Effector memory CD8-positive, alpha-beta T cell (primary cell): ENCODE measurements at regions not wholly inside any gene's neighbourhood (a gene's known extent, or its start where the extent isn't known, plus 50 kb on each side); places are given as distances from the start of the nearest gene placed in this dataset.
"Not testable (repeated sequence)": the region's sequence is repeated elsewhere in the genome, so short reads cannot be mapped to it uniquely, and the experiment has no call there.

Experiments
- ATAC-seq: fragments of 150-1000 bp; cut with Tn5 transposase; replicated peaks from 2 replicates; pipeline ENCODE4 v1.10.0; 2021; ENCODE audit warnings: mild to moderate bottlenecking, moderate library complexity
- DNase-seq, 3 experiments: peaks; one replicate each; pipeline ENCODE4 v3.0.0; 2021
- H3K27ac Mint-ChIP-seq, 2 donors: one replicate each; pipeline ENCODE4 v1.8.0; 2022; ENCODE audit warnings: mild to moderate bottlenecking in 2 of 2, mixed read lengths in 2 of 2, moderate library complexity in 2 of 2
- H3K27me3 Mint-ChIP-seq, 2 donors: one replicate each; pipeline ENCODE4 v1.8.0; 2022; ENCODE audit warnings: mixed read lengths in 2 of 2
- H3K36me3 Mint-ChIP-seq: one replicate; pipeline ENCODE4 v1.8.0; 2022; ENCODE audit warnings: mild to moderate bottlenecking, moderate library complexity, mixed read lengths; ENCODE audit not compliant: insufficient read depth
- H3K4me1 Mint-ChIP-seq, 2 donors: one replicate each; pipeline ENCODE4 v1.8.0; 2022; ENCODE audit warnings: low read depth in 2 of 2, mixed read lengths in 2 of 2
- H3K4me3 Mint-ChIP-seq, 2 donors: one replicate each; pipeline ENCODE4 v1.8.0; 2022; ENCODE audit warnings: mild to moderate bottlenecking in 2 of 2, mixed read lengths in 2 of 2, moderate library complexity in 2 of 2
- H3K9me3 Mint-ChIP-seq, 2 donors: one replicate each; pipeline ENCODE4 v1.8.0; 2022; ENCODE audit warnings: mixed read lengths in 2 of 2

DNA sequence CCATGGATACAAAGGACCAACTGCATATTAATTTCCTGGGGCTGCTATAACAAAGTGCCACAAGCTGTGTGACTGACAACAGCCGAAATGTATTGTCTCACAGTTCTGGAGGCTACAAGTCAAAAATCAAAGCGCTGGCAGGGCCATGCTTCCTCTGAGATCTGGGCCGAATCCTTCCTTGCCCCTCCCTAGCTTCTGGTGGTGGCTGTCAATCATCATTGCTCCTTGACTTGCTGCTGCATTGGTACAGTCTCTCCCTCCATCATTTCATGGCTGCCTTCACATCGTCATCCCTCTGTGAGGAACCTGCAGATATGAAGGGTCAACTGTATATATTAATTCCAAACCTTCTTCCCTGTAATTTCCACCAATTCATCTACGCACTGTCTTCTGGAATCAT lies 118.3 kb downstream of the EXOC5 start:
- H3K4me3 Mint-ChIP-seq, result no peak overlapping the region
- no peaks in the 10 kb centered on the region for H3K36me3 Mint-ChIP-seq
- DNase-seq, result no peak
- peaks cover 13 to 18% of the 10 kb centered on the region in 2 donors for H3K27me3 Mint-ChIP-seq
- no peak for ATAC-seq
- no peak overlapping the region for H3K27ac Mint-ChIP-seq
- H3K9me3 Mint-ChIP-seq, result no peaks in the 10 kb centered on the region
- H3K4me1 Mint-ChIP-seq, result no peaks in the 10 kb centered on the region

DNA sequence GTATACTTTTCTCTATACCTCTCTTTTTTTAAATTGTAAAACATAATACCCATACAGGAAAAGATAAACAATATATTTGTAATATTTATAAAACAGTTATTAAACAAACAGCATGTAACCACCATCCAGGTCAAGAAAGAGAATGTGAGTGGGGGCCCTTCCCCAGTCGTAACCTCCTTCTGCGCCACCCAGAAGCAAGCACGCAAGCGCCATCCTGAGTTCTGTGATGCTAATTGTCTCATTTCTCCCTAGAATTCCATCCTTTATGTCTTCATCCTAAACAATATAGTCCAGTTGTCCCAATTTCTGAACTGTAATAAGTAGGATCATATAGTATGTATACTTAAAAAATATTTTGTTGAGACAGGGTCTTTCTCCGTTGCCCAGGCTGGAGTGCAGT lies 129.5 kb downstream of the EXOC5 start:
- no peak overlapping the region for H3K27ac Mint-ChIP-seq
- no peak for DNase-seq
- H3K36me3 Mint-ChIP-seq, result no peaks in the 10 kb centered on the region
- no peak overlapping the region for H3K4me3 Mint-ChIP-seq
- no peaks in the 10 kb centered on the region for H3K4me1 Mint-ChIP-seq
- ATAC-seq, result no peak
- peaks cover 16 to 56% of the 10 kb centered on the region in 2 donors for H3K27me3 Mint-ChIP-seq
- H3K9me3 Mint-ChIP-seq, result peaks cover 0 to 6% of the 10 kb centered on the region in 2 donors

DNA sequence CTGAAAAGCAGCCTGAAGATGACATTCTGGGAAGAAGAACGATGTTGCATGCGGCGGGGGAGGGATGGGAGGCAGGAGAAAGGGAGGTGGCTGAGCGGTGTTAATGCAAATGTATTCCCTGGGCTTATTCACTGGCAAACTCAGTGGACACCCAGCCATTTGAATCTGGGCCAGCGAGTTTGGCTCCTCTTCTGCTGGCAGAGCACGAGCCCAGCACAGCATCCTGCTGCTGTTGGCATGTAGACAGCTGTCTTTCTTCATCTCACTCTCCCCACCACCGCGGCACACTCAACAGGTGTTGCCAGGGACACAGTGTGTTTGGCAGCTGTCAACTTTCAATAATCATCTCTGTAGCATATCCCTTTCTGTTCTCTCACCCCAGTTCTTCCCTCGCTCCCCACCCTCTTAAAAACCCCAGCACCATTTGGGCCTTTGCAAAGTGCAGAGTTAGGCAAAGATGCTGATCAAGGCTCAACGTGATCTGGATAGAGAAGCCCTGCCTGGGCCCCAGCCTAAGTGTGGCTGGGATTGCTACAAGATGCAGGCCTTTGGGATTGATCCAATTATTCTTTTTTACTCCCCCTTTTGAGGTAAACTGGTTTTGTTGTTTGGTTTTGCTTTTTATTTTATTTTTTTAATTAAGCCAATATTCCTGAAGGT lies 131.9 kb downstream of the EXOC5 start:
- H3K4me1 Mint-ChIP-seq, result no peaks in the 10 kb centered on the region
- peaks cover 12 to 32% of the 10 kb centered on the region in 2 donors for H3K27me3 Mint-ChIP-seq
- ATAC-seq (no peak), DNase-seq (no peak)
- H3K36me3 Mint-ChIP-seq, result no peaks in the 10 kb centered on the region
- no peak overlapping the region for H3K27ac Mint-ChIP-seq
- H3K4me3 Mint-ChIP-seq, result no peak overlapping the region
- H3K9me3 Mint-ChIP-seq, result no peaks in the 10 kb centered on the region

DNA sequence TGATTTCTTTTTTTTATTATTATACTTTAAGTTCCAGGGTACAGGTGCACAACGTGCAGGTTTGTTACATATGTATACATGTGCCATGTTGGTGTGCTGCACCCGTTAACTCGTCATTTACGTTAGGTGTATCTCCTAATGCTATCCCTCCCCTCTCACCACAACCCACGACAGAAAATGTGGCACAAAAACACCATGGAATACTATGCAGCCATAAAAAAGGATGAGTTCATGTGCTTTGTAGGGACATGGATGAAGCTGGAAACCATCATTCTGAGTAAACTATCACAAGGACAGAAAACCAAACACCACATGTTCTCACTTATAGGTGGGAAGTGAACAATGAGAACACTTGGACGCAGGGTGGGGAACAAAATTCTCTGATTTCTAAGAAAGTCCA lies 140.9 kb downstream of the EXOC5 start:
- not testable (repeated sequence) for ATAC-seq, H3K4me3 Mint-ChIP-seq, H3K36me3 Mint-ChIP-seq, H3K9me3 Mint-ChIP-seq, H3K27ac Mint-ChIP-seq, H3K27me3 Mint-ChIP-seq, DNase-seq, H3K4me1 Mint-ChIP-seq

DNA sequence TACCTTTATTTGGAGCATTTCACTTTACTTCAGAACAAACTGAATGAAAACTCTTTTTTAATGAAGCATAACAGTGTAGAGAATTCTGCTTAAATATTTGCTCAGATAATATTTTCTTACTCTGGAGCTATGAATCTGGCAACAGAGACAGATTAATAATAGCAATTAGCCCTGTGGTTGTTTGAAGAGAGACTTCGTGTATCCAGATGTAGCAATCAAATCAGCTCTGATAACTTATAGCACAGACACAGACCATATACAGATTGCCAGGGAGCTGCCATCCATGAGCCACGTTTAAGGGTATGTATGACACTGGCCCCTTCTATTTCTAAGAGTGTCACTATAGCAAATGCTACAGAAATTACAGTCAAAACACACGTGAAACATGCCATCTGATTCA lies 146.6 kb downstream of the EXOC5 start:
- Mint-ChIP-seq H3K4me3 (no peak overlapping the region), H3K27me3 (peaks cover 9 to 12% of the 10 kb centered on the region in 2 donors), H3K27ac (no peak overlapping the region), H3K4me1 (no peaks in the 10 kb centered on the region), H3K9me3 (no peaks in the 10 kb centered on the region), H3K36me3 (no peaks in the 10 kb centered on the region)
- ATAC-seq (no peak), DNase-seq (no peak)

DNA sequence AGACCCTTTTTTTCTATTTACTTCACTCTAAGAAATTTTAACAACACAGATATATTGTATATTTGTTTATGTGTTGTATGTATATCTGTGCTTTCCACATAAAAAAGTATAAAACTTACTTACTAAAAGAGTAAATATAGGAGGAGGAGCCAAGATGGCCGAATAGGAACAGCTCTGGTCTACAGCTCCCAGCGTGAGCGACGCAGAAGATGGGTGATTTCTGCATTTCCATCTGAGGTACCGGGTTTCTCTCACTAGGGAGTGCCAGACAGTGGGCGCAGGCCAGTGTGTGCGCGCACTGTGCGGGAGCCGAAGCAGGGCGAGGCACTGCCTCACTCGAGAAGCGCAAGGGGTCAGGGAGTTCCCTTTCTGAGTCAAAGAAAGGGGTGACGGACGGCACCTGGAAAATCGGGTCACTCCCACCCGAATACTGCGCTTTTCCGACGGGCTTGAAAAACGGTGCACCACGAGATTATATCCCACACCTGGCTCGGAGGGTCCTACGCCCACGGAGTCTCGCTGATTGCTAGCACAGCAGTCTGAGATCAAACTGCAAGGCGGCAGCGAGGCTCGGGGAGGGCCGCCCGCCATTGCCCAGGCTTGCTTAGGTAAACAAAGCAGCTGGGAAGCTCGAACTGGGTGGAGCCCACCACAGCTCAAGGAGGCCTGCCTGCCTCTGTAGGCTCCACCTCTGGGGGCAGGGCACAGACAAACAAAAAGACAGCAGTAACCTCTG lies 156.5 kb downstream of the EXOC5 start:
- not testable (repeated sequence) for H3K27me3 Mint-ChIP-seq, H3K27ac Mint-ChIP-seq, H3K4me3 Mint-ChIP-seq, DNase-seq, H3K4me1 Mint-ChIP-seq, ATAC-seq, H3K36me3 Mint-ChIP-seq
- peaks cover 11 to 14% of the 10 kb centered on the region in 2 donors for H3K9me3 Mint-ChIP-seq

DNA sequence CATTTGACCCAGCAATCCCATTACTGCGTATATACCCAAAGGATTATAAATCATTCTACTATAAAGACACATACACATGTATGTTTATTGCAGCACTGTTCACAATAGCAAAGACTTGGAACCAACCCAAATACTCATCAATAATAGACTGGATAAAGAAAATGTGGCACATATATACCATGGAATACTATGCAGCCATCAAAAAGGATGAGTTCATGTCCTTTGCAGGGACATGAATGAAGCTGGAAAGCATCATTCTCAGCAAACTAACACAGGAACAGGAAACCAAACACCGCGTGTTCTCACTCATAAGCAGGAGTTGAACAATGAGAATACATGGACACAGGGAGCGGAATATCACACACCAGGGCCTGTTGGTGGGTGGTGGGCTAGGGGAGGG lies 158.3 kb downstream of the EXOC5 start:
- H3K36me3 Mint-ChIP-seq, H3K27ac Mint-ChIP-seq, H3K4me1 Mint-ChIP-seq, H3K4me3 Mint-ChIP-seq, DNase-seq, ATAC-seq: not testable (repeated sequence)
- peaks cover 11 to 14% of the 10 kb centered on the region in 2 donors for H3K9me3 Mint-ChIP-seq
- H3K27me3 Mint-ChIP-seq, result peaks cover 10 to 17% of the 10 kb centered on the region in 2 donors

DNA sequence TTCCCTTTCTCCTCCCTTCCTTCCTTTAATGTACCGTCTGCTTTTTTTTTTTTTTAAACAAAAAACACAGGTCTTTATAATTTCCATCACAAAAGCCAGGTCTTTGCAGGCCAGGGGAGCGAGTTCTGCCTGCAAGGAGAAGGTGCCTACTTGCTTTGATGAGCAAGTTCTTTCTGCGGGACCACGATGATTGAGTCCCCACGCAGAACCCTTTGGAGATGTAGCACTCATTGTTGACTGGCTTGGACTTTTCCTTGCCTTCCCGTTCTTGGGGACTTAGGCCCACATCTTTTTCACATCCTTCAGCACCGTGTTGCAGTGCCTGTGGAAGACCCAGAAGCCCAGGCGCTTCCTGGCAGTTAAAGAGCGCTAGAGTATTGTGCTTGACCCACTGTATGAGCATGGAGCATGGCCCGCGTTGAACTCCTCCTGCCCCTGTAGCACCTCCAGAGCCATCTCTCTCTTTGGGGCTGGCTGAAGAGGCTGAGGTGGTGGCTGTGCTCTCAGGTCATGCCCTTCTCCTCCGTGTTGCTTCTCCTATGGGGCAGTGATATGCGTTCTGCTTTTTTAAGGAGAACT lies 177.6 kb downstream of the EXOC5 start:
- no peaks in the 10 kb centered on the region for H3K36me3 Mint-ChIP-seq
- H3K27ac Mint-ChIP-seq, result no peak overlapping the region
- no peaks in the 10 kb centered on the region for H3K4me1 Mint-ChIP-seq
- no peak for ATAC-seq
- no peak for DNase-seq
- H3K9me3 Mint-ChIP-seq, result no peaks in the 10 kb centered on the region
- H3K4me3 Mint-ChIP-seq, result no peak overlapping the region
- H3K27me3 Mint-ChIP-seq, result no peaks in the 10 kb centered on the region

DNA sequence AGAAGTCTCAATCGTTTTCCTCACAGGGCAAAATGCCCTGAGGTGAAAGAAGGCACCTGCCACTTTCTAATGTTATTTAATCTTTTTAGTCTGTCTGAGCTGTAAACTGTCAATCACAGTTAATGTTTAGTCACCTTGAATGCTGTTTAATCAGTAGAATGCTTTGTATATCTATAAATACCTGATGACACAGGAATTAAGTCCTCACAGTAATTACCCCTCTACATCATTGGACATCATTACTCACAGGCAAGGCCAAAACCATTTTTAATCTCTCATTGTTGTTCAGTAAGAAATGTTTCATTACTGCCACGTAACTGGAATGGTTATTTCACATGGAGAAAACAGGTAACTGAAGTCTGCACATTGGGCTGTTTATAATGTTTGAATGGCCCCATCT lies 178.8 kb downstream of the EXOC5 start:
- ATAC-seq, result no peak
- H3K9me3 Mint-ChIP-seq, result no peaks in the 10 kb centered on the region
- H3K27me3 Mint-ChIP-seq, result peaks cover 0 to 6% of the 10 kb centered on the region in 2 donors
- H3K36me3 Mint-ChIP-seq, result no peaks in the 10 kb centered on the region
- no peaks in the 10 kb centered on the region for H3K4me1 Mint-ChIP-seq
- DNase-seq, result no peak
- no peak overlapping the region for H3K4me3 Mint-ChIP-seq
- H3K27ac Mint-ChIP-seq, result no peak overlapping the region

DNA sequence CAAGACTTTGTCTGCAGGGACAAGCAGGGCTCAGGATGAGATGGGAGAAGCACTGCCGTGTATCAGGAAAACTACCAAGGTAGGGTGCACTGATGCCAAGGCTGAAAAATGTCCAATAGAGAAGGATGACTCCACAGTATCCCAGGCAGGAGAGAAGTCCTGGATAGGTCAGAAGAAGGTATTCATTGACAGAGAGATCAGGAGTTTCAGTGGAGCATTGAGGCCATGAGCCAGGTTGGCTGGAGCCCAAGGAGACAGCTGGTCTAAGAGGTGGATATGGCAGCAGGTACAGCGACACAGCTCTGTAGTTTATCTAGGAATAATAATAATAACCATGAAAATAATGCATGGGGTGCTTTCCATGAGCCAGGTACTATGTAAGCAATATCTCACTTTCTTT lies 180.9 kb downstream of the EXOC5 start:
- H3K27ac Mint-ChIP-seq, result no peak overlapping the region
- H3K9me3 Mint-ChIP-seq, result no peaks in the 10 kb centered on the region
- no peak overlapping the region for H3K4me3 Mint-ChIP-seq
- peaks cover 6 to 19% of the 10 kb centered on the region in 2 donors for H3K27me3 Mint-ChIP-seq
- DNase-seq (no peak), ATAC-seq (no peak)
- H3K4me1 Mint-ChIP-seq, result no peaks in the 10 kb centered on the region
- H3K36me3 Mint-ChIP-seq, result no peaks in the 10 kb centered on the region

DNA sequence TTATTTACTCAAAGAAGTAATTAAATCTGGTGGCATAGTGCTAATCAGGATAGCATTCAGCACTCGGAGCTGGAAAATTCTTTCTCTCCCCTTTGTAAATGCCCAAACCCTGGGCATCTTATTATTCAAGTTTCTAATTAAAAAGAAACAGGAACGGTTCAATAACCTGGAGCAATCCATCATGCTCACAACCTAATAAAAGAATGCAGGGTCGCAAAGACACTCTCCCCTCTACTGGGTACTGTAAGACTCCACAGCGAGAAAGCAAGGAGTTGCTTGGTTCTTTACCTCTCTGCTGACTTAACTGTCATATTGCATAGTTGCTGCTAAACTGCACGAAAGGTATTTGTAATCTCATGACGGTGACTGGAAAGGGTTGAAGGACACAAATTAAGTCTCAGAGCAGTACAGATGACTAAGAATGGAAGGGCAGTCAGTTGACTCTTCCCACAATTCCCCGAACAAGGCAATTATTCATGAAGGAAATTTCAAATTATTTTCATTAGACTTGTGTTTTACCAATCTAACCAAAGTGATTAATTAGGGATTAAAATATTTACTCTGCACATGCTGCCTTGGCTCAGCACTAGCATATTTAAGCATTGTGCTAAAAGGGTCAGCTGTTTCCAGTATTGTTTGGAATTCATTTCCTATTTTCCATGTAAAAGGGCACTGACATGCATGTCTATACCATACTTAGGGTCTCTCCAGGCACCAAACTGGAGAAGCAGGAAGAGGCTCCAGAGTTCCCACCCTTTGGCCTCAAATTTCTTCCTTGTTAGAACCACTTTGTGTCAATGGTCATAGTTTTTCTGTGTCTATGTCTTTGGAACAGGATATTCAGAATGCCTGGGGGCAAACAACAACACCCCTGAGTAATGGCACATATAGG lies 182.2 kb downstream of the EXOC5 start:
- DNase-seq (no peak), ATAC-seq (no peak)
- H3K27me3 Mint-ChIP-seq, result peaks cover 10 to 33% of the 10 kb centered on the region in 2 donors
- no peak overlapping the region for H3K4me3 Mint-ChIP-seq
- H3K36me3 Mint-ChIP-seq, result no peaks in the 10 kb centered on the region
- no peaks in the 10 kb centered on the region for H3K9me3 Mint-ChIP-seq
- H3K27ac Mint-ChIP-seq, result no peak overlapping the region
- no peaks in the 10 kb centered on the region for H3K4me1 Mint-ChIP-seq

DNA sequence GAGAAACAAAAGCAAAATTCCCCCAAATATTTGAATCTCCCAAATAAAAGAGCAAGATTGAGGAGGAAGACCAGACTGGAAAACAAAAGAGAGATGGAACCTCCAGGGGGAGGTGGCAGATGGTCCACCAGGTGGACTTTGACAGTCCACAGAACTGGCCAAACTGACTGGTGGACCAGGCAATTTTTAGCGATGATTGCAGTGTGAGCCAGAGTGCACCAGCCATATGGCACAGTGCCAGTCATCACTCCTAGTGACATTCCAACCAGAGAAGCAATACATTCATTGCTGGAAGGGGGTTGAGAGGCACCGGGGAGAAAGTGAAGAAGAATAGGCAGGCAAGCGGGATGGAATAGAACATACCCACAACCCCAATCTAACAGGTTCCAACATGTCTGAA lies 182.9 kb downstream of the EXOC5 start:
- no peak for ATAC-seq
- H3K9me3 Mint-ChIP-seq, result no peaks in the 10 kb centered on the region
- H3K27me3 Mint-ChIP-seq, result peaks cover 12 to 36% of the 10 kb centered on the region in 2 donors
- H3K4me3 Mint-ChIP-seq, result no peak overlapping the region
- H3K4me1 Mint-ChIP-seq, result no peaks in the 10 kb centered on the region
- H3K27ac Mint-ChIP-seq, result no peak overlapping the region
- no peak for DNase-seq
- H3K36me3 Mint-ChIP-seq, result no peaks in the 10 kb centered on the region

DNA sequence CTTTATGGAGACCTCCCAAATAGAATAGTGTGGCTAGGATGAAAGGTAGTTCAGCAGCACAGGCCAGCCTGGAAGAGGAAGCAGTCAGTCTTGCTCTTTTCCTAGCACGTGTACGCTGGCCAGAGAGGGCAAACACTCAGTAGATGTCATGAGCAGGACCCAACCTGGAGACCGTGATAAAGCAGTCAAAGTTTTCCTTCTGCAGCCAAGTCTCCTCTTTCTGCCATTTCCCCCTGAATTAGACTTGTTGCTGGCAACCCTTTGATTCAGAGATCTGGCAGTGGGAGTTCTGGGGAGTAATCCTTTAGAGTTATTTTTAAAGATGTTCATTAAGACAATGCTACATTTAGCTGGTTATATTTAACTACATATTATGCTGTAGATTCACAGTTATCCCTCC lies 183.7 kb downstream of the EXOC5 start:
- Mint-ChIP-seq H3K4me1 (no peaks in the 10 kb centered on the region), H3K9me3 (no peaks in the 10 kb centered on the region), H3K4me3 (no peak overlapping the region), H3K27ac (no peak overlapping the region), H3K36me3 (no peaks in the 10 kb centered on the region), H3K27me3 (peaks cover 12 to 36% of the 10 kb centered on the region in 2 donors)
- DNase-seq (no peak), ATAC-seq (no peak)
